Hepatocyte (in vitro differentiated cells): ENCODE measurements at regions not wholly inside any gene's neighbourhood (a gene's known extent, or its start where the extent isn't known, plus 50 kb on each side); places are given as distances from the start of the nearest gene placed in this dataset.

Experiments
- EZH2phosphoT487 ChIP-seq: fragments of 200-600 bp; sonication (generic); IDR thresholded peaks from one replicate; pipeline ENCODE4 v1.6.1; 2018; ENCODE audit warnings: antibody characterized with exemption, mild to moderate bottlenecking, low read depth, moderate library complexity; ENCODE audit not compliant: unreplicated experiment, severe bottlenecking
- TF ChIP-seq, protein P1 (sequence below): fragments of 200-600 bp; sonication (generic); IDR thresholded peaks from 2 replicates; pipeline ENCODE4 v1.5.1; 2016; ENCODE audit warnings: antibody characterized with exemption, mild to moderate bottlenecking; ENCODE audit not compliant: poor library complexity

DNA sequence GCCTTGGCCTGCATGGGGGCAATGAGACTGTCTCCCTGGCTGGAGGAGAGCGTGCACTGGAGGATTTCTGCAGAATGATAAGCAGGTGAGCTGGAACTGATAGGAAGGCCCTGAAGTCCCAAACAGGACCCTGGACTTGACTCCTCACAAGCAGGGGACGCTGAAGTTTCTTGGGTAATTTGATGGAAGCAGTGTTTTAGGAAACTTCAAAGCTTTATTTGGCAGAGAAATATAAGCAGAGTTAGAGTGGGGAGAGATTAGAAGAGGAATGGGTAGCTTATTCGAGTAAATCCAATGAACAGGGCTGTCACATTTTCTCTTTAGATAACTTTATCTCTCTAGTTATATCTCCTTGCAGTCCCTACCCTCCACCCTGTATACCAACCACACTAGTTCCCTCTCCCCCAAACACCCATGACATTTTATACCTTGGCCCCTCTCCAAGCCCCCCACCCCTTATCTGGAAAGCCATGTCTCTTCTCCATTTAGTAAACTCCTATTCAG, 73.6 kb upstream of the IGFBP5 start:
- no peak for TF ChIP-seq EZH2phosphoT487
- TF ChIP-seq, protein P1, sequence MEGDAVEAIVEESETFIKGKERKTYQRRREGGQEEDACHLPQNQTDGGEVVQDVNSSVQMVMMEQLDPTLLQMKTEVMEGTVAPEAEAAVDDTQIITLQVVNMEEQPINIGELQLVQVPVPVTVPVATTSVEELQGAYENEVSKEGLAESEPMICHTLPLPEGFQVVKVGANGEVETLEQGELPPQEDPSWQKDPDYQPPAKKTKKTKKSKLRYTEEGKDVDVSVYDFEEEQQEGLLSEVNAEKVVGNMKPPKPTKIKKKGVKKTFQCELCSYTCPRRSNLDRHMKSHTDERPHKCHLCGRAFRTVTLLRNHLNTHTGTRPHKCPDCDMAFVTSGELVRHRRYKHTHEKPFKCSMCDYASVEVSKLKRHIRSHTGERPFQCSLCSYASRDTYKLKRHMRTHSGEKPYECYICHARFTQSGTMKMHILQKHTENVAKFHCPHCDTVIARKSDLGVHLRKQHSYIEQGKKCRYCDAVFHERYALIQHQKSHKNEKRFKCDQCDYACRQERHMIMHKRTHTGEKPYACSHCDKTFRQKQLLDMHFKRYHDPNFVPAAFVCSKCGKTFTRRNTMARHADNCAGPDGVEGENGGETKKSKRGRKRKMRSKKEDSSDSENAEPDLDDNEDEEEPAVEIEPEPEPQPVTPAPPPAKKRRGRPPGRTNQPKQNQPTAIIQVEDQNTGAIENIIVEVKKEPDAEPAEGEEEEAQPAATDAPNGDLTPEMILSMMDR = no peak
